ENCODE measurements at regions not wholly inside any gene's neighbourhood (a gene's known extent, or its start where the extent isn't known, plus 50 kb on each side); places are given as distances from the start of the nearest gene placed in this dataset.

- TF ChIP-seq EZH2 (IDR thresholded peaks at IDR 0.05; ENCODE audit: borderline replicate concordance, insufficient read depth, low read length, poor library complexity, severe bottlenecking), result no peak
- TF ChIP-seq EP300 (conservative IDR thresholded peaks at IDR 0.05; ENCODE audit: poor library complexity, severe bottlenecking), result no peak
- TF ChIP-seq, protein P1, sequence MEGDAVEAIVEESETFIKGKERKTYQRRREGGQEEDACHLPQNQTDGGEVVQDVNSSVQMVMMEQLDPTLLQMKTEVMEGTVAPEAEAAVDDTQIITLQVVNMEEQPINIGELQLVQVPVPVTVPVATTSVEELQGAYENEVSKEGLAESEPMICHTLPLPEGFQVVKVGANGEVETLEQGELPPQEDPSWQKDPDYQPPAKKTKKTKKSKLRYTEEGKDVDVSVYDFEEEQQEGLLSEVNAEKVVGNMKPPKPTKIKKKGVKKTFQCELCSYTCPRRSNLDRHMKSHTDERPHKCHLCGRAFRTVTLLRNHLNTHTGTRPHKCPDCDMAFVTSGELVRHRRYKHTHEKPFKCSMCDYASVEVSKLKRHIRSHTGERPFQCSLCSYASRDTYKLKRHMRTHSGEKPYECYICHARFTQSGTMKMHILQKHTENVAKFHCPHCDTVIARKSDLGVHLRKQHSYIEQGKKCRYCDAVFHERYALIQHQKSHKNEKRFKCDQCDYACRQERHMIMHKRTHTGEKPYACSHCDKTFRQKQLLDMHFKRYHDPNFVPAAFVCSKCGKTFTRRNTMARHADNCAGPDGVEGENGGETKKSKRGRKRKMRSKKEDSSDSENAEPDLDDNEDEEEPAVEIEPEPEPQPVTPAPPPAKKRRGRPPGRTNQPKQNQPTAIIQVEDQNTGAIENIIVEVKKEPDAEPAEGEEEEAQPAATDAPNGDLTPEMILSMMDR (IDR thresholded peaks at IDR 0.05; ENCODE audit: poor library complexity, severe bottlenecking), result no peak
- no peak for TF ChIP-seq POLR2AphosphoS5 (IDR thresholded peaks at IDR 0.05)
- TF ChIP-seq MXI1 (conservative IDR thresholded peaks at IDR 0.05; ENCODE audit: poor library complexity, severe bottlenecking), result no peak
- TF ChIP-seq, protein P2, sequence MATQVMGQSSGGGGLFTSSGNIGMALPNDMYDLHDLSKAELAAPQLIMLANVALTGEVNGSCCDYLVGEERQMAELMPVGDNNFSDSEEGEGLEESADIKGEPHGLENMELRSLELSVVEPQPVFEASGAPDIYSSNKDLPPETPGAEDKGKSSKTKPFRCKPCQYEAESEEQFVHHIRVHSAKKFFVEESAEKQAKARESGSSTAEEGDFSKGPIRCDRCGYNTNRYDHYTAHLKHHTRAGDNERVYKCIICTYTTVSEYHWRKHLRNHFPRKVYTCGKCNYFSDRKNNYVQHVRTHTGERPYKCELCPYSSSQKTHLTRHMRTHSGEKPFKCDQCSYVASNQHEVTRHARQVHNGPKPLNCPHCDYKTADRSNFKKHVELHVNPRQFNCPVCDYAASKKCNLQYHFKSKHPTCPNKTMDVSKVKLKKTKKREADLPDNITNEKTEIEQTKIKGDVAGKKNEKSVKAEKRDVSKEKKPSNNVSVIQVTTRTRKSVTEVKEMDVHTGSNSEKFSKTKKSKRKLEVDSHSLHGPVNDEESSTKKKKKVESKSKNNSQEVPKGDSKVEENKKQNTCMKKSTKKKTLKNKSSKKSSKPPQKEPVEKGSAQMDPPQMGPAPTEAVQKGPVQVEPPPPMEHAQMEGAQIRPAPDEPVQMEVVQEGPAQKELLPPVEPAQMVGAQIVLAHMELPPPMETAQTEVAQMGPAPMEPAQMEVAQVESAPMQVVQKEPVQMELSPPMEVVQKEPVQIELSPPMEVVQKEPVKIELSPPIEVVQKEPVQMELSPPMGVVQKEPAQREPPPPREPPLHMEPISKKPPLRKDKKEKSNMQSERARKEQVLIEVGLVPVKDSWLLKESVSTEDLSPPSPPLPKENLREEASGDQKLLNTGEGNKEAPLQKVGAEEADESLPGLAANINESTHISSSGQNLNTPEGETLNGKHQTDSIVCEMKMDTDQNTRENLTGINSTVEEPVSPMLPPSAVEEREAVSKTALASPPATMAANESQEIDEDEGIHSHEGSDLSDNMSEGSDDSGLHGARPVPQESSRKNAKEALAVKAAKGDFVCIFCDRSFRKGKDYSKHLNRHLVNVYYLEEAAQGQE (IDR thresholded peaks at IDR 0.05; ENCODE audit: borderline replicate concordance), result no peak
- TF ChIP-seq TAF1 (IDR thresholded peaks at IDR 0.05; ENCODE audit: low read depth), result no peak
- no peak for TF ChIP-seq RAD21 (conservative IDR thresholded peaks at IDR 0.05)
Measured at GRCh38 chr5:51908215-51908614, 525.0 kb downstream of the ISL1 start.
